ENCODE measurements at regions not wholly inside any gene's neighbourhood (a gene's known extent, or its start where the extent isn't known, plus 50 kb on each side); places are given as distances from the start of the nearest gene placed in this dataset.
A peak's percentile ranks its signal among the peaks of the same experiment; 100 is the strongest.
"Not testable (repeated sequence)": the region's sequence is repeated elsewhere in the genome, so short reads cannot be mapped to it uniquely, and the experiment has no call there.

GRCh38 chr1:22210636-22211035, 67.7 kb upstream of the WNT4 start:
- DNase-seq (ENCODE audit: low read depth in 2 of 2): no peak
- TF ChIP-seq CTCF (IDR thresholded peaks at IDR 0.05; ENCODE audit: low read depth, low read length): no peak
- H3K4me3 ChIP-seq (replicated peaks in 1 of 2; ENCODE audit: low read depth in 2 of 2, low read length in 2 of 2): no peak overlapping the region

GRCh38 chr1:22211459-22211858, 68.6 kb upstream of the WNT4 start:
- not testable (repeated sequence) for DNase-seq (ENCODE audit: low read depth in 2 of 2); H3K4me3 ChIP-seq (replicated peaks in 1 of 2; ENCODE audit: low read depth in 2 of 2, low read length in 2 of 2)

GRCh38 chr1:22212400-22213233, 69.7 kb upstream of the WNT4 start:
- no peak for DNase-seq (ENCODE audit: low read depth in 2 of 2)
- no peak for TF ChIP-seq CTCF (IDR thresholded peaks at IDR 0.05; ENCODE audit: low read depth, low read length)

GRCh38 chr1:22216210-22216883, 73.5 kb upstream of the WNT4 start:
- TF ChIP-seq CTCF (IDR thresholded peaks at IDR 0.05; ENCODE audit: low read depth, low read length): no peak
- H3K4me3 ChIP-seq (replicated peaks in 1 of 2; ENCODE audit: low read depth in 2 of 2, low read length in 2 of 2): no peak overlapping the region
- peak in 1 of 2 donors; percentile 4 for DNase-seq (ENCODE audit: low read depth in 2 of 2)

More at GRCh38 chr1:22212400-22213233, 69.7 kb upstream of the WNT4 start:
- no peak overlapping the region for H3K4me3 ChIP-seq (replicated peaks in 1 of 2; ENCODE audit: low read depth in 2 of 2, low read length in 2 of 2)

GRCh38 chr1:22216966-22217365, 74.1 kb upstream of the WNT4 start:
- no peak for DNase-seq (ENCODE audit: low read depth in 2 of 2)
- H3K4me3 ChIP-seq (replicated peaks in 1 of 2; ENCODE audit: low read depth in 2 of 2, low read length in 2 of 2): no peak overlapping the region
- TF ChIP-seq CTCF (IDR thresholded peaks at IDR 0.05; ENCODE audit: low read depth, low read length): no peak

- H3K4me3 ChIP-seq (replicated peaks in 1 of 2; ENCODE audit: low read depth in 2 of 2, low read length in 2 of 2): no peak overlapping the region
- TF ChIP-seq CTCF (IDR thresholded peaks at IDR 0.05; ENCODE audit: low read depth, low read length): no peak
- DNase-seq (ENCODE audit: low read depth in 2 of 2): no peak
Observed at GRCh38 chr1:22217811-22218460, 75.0 kb upstream of the WNT4 start.

Data from cardiac fibroblast (primary cell).